A549 (cell line): ENCODE measurements at regions not wholly inside any gene's neighbourhood (a gene's known extent, or its start where the extent isn't known, plus 50 kb on each side); places are given as distances from the start of the nearest gene placed in this dataset.

Source experiments
- ATAC-seq, 2 experiments: fragments of 200-7000 bp in 1 of 2; fragments of >200 bp in 1 of 2; cut with Nextera tagmentation in 1 of 2; cut with Tn5 transposase in 1 of 2; 3 replicates each; pipeline versions ENCODE4 v1.8.0 to v1.9.1; 2018 to 2020; ENCODE audit warnings: mild to moderate bottlenecking in 1 of 2, moderate library complexity in 1 of 2
- CTCF ChIA-PET: fragments of 300-600 bp; sonication (Branson Sonifier 250); formaldehyde crosslinking; extraction: SDS; loops from one replicate; lab custom pipeline; 2021; ENCODE audit warnings: antibody characterized with exemption, inconsistent platforms; lab: Yijun Ruan, JAX
- POLR2A ChIA-PET: fragments of 350-600 bp; formaldehyde crosslinking; extraction: SDS; loops from one replicate; lab custom pipeline; 2021; ENCODE audit warnings: antibody characterized with exemption, inconsistent platforms; lab: Yijun Ruan, JAX
- DNase-seq, 2 experiments: peaks; one replicate each; pipeline versions ENCODE4 v3.0.0 to v3.0.0-alpha.2; 2011 to 2016; ENCODE audit warnings: low read depth in 1 of 2, low spot score in 1 of 2
- FAIRE-seq: peaks from 2 replicates; lab custom pipeline; 2011; peaks lifted over from hg19 to GRCh38; lab: Jason Lieb, UNC
- H3K27ac ChIP-seq, 2 experiments: fragments of >200 bp; sonication (Bioruptor Twin); formaldehyde crosslinking; 3 replicates each; pipeline ENCODE4 v1.5.1; 2016 to 2017
- H3K4me1 ChIP-seq: fragments of >200 bp; sonication (Bioruptor Twin); formaldehyde crosslinking; 3 replicates; pipeline ENCODE4 v1.6.1; 2016
- H3K4me2 ChIP-seq: fragments of >200 bp; sonication (Bioruptor Twin); formaldehyde crosslinking; 3 replicates; pipeline ENCODE4 v1.6.1; 2016
- H3K4me3 ChIP-seq: fragments of >200 bp; sonication (Bioruptor Twin); formaldehyde crosslinking; 3 replicates; pipeline ENCODE4 v1.5.1; 2016
- H3K9me3 ChIP-seq: fragments of >200 bp; sonication (Bioruptor Twin); formaldehyde crosslinking; 3 replicates; pipeline ENCODE4 v1.6.1; 2016
- CBX2 ChIP-seq: fragments of 200-600 bp; sonication (generic); IDR thresholded peaks from 2 replicates; pipeline ENCODE4 v1.6.1; 2016; ENCODE audit warnings: low read depth, mild to moderate bottlenecking, borderline replicate concordance
- CBX8 ChIP-seq: fragments of 200-600 bp; sonication (generic); IDR thresholded peaks from 2 replicates; pipeline ENCODE4 v1.6.1; 2016
- CEBPB ChIP-seq, 2 experiments: fragments of >200 bp in 1 of 2; sonication (Bioruptor Twin) in 1 of 2; formaldehyde crosslinking in 1 of 2; IDR thresholded peaks; 2 replicates each; pipeline ENCODE4 v1.6.1; 2012 to 2016
- CHD4 ChIP-seq: fragments of 200-600 bp; sonication (generic); IDR thresholded peaks from 2 replicates; pipeline ENCODE4 v1.6.1; 2016; ENCODE audit warnings: antibody characterized with exemption, mild to moderate bottlenecking, borderline replicate concordance
- EP300 ChIP-seq, 2 experiments: fragments of >200 bp; sonication (Bioruptor Twin); formaldehyde crosslinking; IDR thresholded peaks; 2 replicates in 1 of 2; 3 replicates in 1 of 2; pipeline ENCODE4 v1.6.1; 2016 to 2017
- FOXS1 ChIP-seq: fragments of 250-450 bp; sonication (Bioruptor Pico); IDR thresholded peaks from 2 replicates; pipeline ENCODE4 v1.5.0; 2020; ENCODE audit warnings: mild to moderate bottlenecking, moderate library complexity
- GATA3 ChIP-seq: IDR thresholded peaks from 2 replicates; pipeline ENCODE4 v1.6.1; 2012; ENCODE audit warnings: borderline replicate concordance
- HOXA7 ChIP-seq: fragments of 250-450 bp; sonication (Bioruptor Pico); IDR thresholded peaks from 2 replicates; pipeline ENCODE4 v1.5.0; 2020; ENCODE audit warnings: mild to moderate bottlenecking, moderate library complexity
- HOXB5 ChIP-seq: fragments of 250-450 bp; sonication (Bioruptor Pico); IDR thresholded peaks from 2 replicates; pipeline ENCODE4 v1.5.0; 2020; ENCODE audit warnings: mild to moderate bottlenecking, moderate library complexity
- JUN ChIP-seq, 2 experiments: fragments of >200 bp; sonication (Bioruptor Twin); formaldehyde crosslinking; IDR thresholded peaks; 2 replicates in 1 of 2; 3 replicates in 1 of 2; pipeline ENCODE4 v1.6.1; 2016 to 2017
- JUNB ChIP-seq: fragments of >200 bp; sonication (Bioruptor Twin); formaldehyde crosslinking; IDR thresholded peaks from 2 replicates; pipeline ENCODE4 v1.6.1; 2016
- KDM1A ChIP-seq: fragments of 200-600 bp; sonication (generic); IDR thresholded peaks from 2 replicates; pipeline ENCODE4 v1.6.1; 2016; ENCODE audit warnings: low read depth, mild to moderate bottlenecking
- MAFK ChIP-seq: fragments of 450-650 bp; IDR thresholded peaks from 2 replicates; pipeline ENCODE4 v1.6.1; 2014; ENCODE audit not compliant: partially characterized antibody
- MAZ ChIP-seq: fragments of 150-350 bp; IDR thresholded peaks from 2 replicates; pipeline ENCODE4 v1.6.1; 2014; ENCODE audit warnings: antibody characterized with exemption, low read depth, low read length, borderline replicate concordance
- NFE2L2 ChIP-seq: fragments of 150-350 bp; conservative IDR thresholded peaks from 2 replicates; pipeline ENCODE4 v1.6.1; 2014; ENCODE audit warnings: low read length
- NPAS2 ChIP-seq: fragments of 250-450 bp; sonication (Bioruptor Pico); IDR thresholded peaks from 2 replicates; pipeline ENCODE4 v1.8.0; 2022; ENCODE audit warnings: mild to moderate bottlenecking, moderate library complexity, borderline replicate concordance
- NR3C1 ChIP-seq: fragments of >200 bp; sonication (Bioruptor Twin); formaldehyde crosslinking; IDR thresholded peaks from 3 replicates; pipeline ENCODE4 v1.6.1; 2017
- POLR2AphosphoS2 ChIP-seq: conservative IDR thresholded peaks from 2 replicates; pipeline ENCODE4 v1.6.1; 2012; ENCODE audit warnings: low read length, improper control_type of control experiment, inconsistent platforms
- RAD21 ChIP-seq, 2 experiments: fragments of >200 bp in 1 of 2; sonication (Bioruptor Twin) in 1 of 2; formaldehyde crosslinking in 1 of 2; IDR thresholded peaks in 1 of 2; conservative IDR thresholded peaks in 1 of 2; 2 replicates in 1 of 2; 3 replicates in 1 of 2; pipeline ENCODE4 v1.6.1; 2012 to 2018; ENCODE audit warnings: inconsistent platforms in 1 of 2
- RCOR1 ChIP-seq: fragments of 150-350 bp; IDR thresholded peaks from 2 replicates; pipeline ENCODE4 v1.6.1; 2014; ENCODE audit warnings: antibody characterized with exemption, low read length, low read depth
- RFX5 ChIP-seq: fragments of 450-650 bp; IDR thresholded peaks from 2 replicates; pipeline ENCODE4 v1.7.1; 2014; ENCODE audit warnings: antibody characterized with exemption, mild to moderate bottlenecking, moderate library complexity
- RNF2 ChIP-seq: fragments of 200-600 bp; sonication (generic); IDR thresholded peaks from 2 replicates; pipeline ENCODE4 v1.6.1; 2016; ENCODE audit warnings: low read depth, mild to moderate bottlenecking, antibody characterized with exemption, moderate library complexity, borderline replicate concordance
- SMC3 ChIP-seq: fragments of >200 bp; sonication (Bioruptor Twin); formaldehyde crosslinking; IDR thresholded peaks from 3 replicates; pipeline ENCODE4 v1.6.1; 2018; ENCODE audit warnings: inconsistent platforms
- SREBF2 ChIP-seq: fragments of 450-650 bp; IDR thresholded peaks from 2 replicates; pipeline ENCODE4 v1.6.1; 2014; ENCODE audit warnings: mild to moderate bottlenecking, moderate library complexity
- ZFP36 ChIP-seq: fragments of 450-650 bp; IDR thresholded peaks from 2 replicates; pipeline ENCODE4 v1.6.1; 2014; ENCODE audit warnings: borderline replicate concordance; ENCODE audit not compliant: partially characterized antibody
- ZNF302 ChIP-seq: fragments of 250-450 bp; sonication (Bioruptor Pico); IDR thresholded peaks from 2 replicates; pipeline ENCODE4 v1.9.0; 2021; ENCODE audit warnings: inconsistent platforms, mild to moderate bottlenecking, moderate library complexity
- WGBS: methylation state at CpG from one replicate; pipeline ENCODE4 v1.1.6; 2017; ENCODE audit errors: missing lambda C conversion rate; 5-methylcytosine and 5-hydroxymethylcytosine counted together
- TF ChIP-seq, protein P1 (sequence below): fragments of >200 bp; sonication (Bioruptor Twin); formaldehyde crosslinking; IDR thresholded peaks from 2 replicates; pipeline ENCODE4 v1.6.1; 2016
- TF ChIP-seq, protein P2 (sequence below): fragments of 250-450 bp; sonication (Bioruptor Pico); IDR thresholded peaks from 2 replicates; pipeline ENCODE4 v1.5.0; 2020; ENCODE audit warnings: low read depth, mild to moderate bottlenecking, moderate library complexity
- TF ChIP-seq, protein P3 (sequence below): fragments of 200-600 bp; sonication (generic); IDR thresholded peaks from 2 replicates; pipeline ENCODE4 v1.6.1; 2016; ENCODE audit warnings: antibody characterized with exemption, mild to moderate bottlenecking, moderate library complexity
- TF ChIP-seq, protein P4 (sequence below): fragments of 150-350 bp; IDR thresholded peaks from 2 replicates; pipeline ENCODE4 v1.6.1; 2014; ENCODE audit warnings: low read depth, mild to moderate bottlenecking, low read length
- TF ChIP-seq, protein P5 (sequence below): IDR thresholded peaks from 2 replicates; pipeline ENCODE4 v1.6.1; 2012
- TF ChIP-seq, protein P6 (sequence below): fragments of >200 bp; sonication (Bioruptor Twin); formaldehyde crosslinking; IDR thresholded peaks from 3 replicates; pipeline ENCODE4 v1.5.1; 2016

DNA sequence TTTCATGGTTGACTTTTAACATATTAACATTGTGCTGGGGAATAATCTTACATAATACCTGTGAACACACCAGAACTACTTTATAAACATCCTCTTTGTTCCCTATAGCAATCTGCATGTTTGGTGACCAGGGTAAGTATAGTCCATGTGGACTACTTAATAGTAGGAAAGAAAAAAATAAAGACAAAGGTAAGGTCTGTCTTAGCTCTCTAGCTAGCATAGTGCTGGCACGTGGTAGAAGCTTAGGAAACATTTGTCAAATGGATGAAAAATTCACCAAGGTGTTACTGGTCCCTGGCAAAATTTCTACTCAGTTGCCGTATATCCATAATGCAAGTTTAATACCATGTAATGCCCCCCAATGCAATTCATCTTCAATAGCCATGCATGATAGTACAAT lies 78.6 kb upstream of the ABCA1 start:
- WGBS: 90% methylated on average over 2 of the region's 2 CpGs
- Histone ChIP-seq H3K4me1 (peaks cover 17% of the 10 kb centered on the region), H3K4me2 (peak overlapping the region; percentile 65), H3K9me3 (no peaks in the 10 kb centered on the region), H3K27ac (peak overlapping the region; percentile 69 to 88), H3K4me3 (no peak overlapping the region)
- ChIA-PET POLR2A (interaction anchor here (1.5 kb wide), 1 partner anchor 79 kb away, joined by 7 read pairs; no protein-coding TSS in a partner anchor), CTCF (interaction anchor here (1.0 to 1.8 kb wide), 3 partner anchors 17 to 80 kb away, joined by 3 to 4 read pairs (median 4); no protein-coding TSS in a partner anchor)
- FAIRE-seq (no peak), DNase-seq (no peak), ATAC-seq (peak in 1 of 2 experiments; percentile 24; a peak in 2 of 6 replicates)
- no peak for TF ChIP-seq HOXB5 (CRISPR knock-in tag)
- TF ChIP-seq, protein P1, sequence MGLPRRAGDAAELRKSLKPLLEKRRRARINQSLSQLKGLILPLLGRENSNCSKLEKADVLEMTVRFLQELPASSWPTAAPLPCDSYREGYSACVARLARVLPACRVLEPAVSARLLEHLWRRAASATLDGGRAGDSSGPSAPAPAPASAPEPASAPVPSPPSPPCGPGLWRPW: no peak
- TF ChIP-seq, protein P2, sequence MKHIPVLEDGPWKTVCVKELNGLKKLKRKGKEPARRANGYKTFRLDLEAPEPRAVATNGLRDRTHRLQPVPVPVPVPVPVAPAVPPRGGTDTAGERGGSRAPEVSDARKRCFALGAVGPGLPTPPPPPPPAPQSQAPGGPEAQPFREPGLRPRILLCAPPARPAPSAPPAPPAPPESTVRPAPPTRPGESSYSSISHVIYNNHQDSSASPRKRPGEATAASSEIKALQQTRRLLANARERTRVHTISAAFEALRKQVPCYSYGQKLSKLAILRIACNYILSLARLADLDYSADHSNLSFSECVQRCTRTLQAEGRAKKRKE (CRISPR knock-in tag): no peak
- TF ChIP-seq CBX8: no peak
- TF ChIP-seq KDM1A: no peak
- no peak for TF ChIP-seq JUNB
- no peak for TF ChIP-seq EP300 (IDR thresholded peaks at IDR 0.05)
- no peak for TF ChIP-seq RFX5
- TF ChIP-seq FOXS1 (CRISPR knock-in tag): no peak
- no peak for TF ChIP-seq NPAS2
- TF ChIP-seq, protein P3, sequence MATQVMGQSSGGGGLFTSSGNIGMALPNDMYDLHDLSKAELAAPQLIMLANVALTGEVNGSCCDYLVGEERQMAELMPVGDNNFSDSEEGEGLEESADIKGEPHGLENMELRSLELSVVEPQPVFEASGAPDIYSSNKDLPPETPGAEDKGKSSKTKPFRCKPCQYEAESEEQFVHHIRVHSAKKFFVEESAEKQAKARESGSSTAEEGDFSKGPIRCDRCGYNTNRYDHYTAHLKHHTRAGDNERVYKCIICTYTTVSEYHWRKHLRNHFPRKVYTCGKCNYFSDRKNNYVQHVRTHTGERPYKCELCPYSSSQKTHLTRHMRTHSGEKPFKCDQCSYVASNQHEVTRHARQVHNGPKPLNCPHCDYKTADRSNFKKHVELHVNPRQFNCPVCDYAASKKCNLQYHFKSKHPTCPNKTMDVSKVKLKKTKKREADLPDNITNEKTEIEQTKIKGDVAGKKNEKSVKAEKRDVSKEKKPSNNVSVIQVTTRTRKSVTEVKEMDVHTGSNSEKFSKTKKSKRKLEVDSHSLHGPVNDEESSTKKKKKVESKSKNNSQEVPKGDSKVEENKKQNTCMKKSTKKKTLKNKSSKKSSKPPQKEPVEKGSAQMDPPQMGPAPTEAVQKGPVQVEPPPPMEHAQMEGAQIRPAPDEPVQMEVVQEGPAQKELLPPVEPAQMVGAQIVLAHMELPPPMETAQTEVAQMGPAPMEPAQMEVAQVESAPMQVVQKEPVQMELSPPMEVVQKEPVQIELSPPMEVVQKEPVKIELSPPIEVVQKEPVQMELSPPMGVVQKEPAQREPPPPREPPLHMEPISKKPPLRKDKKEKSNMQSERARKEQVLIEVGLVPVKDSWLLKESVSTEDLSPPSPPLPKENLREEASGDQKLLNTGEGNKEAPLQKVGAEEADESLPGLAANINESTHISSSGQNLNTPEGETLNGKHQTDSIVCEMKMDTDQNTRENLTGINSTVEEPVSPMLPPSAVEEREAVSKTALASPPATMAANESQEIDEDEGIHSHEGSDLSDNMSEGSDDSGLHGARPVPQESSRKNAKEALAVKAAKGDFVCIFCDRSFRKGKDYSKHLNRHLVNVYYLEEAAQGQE: no peak
- TF ChIP-seq NR3C1: no peak
- TF ChIP-seq, protein P4, sequence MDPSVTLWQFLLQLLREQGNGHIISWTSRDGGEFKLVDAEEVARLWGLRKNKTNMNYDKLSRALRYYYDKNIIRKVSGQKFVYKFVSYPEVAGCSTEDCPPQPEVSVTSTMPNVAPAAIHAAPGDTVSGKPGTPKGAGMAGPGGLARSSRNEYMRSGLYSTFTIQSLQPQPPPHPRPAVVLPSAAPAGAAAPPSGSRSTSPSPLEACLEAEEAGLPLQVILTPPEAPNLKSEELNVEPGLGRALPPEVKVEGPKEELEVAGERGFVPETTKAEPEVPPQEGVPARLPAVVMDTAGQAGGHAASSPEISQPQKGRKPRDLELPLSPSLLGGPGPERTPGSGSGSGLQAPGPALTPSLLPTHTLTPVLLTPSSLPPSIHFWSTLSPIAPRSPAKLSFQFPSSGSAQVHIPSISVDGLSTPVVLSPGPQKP: no peak
- TF ChIP-seq, protein P5, sequence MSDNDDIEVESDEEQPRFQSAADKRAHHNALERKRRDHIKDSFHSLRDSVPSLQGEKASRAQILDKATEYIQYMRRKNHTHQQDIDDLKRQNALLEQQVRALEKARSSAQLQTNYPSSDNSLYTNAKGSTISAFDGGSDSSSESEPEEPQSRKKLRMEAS: no peak
- no peak for TF ChIP-seq RCOR1
- TF ChIP-seq CHD4: no peak

DNA sequence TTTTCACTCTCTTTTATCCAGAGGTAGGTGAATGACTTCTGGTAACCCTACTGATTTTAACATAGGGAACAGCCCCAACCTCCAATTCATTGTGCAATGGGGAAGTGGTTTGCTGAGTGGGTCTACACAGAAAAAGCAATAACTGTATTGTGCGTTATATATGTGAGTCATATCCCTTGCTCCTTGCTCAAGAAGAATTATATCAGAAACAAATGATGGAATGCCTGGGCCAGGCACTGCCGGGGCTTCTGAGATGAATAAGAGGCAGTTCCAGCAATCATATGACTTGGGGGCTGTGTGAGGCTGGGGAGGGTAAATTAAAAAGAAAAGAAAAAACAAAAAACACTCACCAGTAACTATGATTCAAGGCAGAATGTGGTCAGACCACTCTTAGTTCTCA lies 79.2 kb upstream of the ABCA1 start:
- no peak overlapping the region for H3K4me3 ChIP-seq
- FAIRE-seq: no peak
- WGBS: 7% methylated on average over 2 of the region's 2 CpGs
- H3K9me3 ChIP-seq: no peaks in the 10 kb centered on the region
- H3K4me2 ChIP-seq: peak overlapping the region; percentile 65
- ChIA-PET CTCF (interaction anchor here (0.6 to 1.8 kb wide), 10 partner anchors 8 to 190 kb away, joined by 3 to 5 read pairs (median 3); no protein-coding TSS in a partner anchor), POLR2A (interaction anchor here (1.0 to 1.5 kb wide), 4 partner anchors 16 to 81 kb away, joined by 4 to 9 read pairs (median 6); no protein-coding TSS in a partner anchor)
- DNase-seq: peak; percentile 33 to 68
- peak overlapping the region; percentile 69 to 88 for H3K27ac ChIP-seq
- H3K4me1 ChIP-seq: peaks cover 17% of the 10 kb centered on the region
- peak; percentile 91 to 96 for ATAC-seq
- TF ChIP-seq EP300 (IDR thresholded peaks at IDR 0.05): peak; percentile 65 to 81; a peak in 3 of 5 replicates
- peak; percentile 33 to 64; a peak in 3 of 5 replicates for TF ChIP-seq JUN (IDR thresholded peaks at IDR 0.05)
- no peak for TF ChIP-seq MAZ
- peak; percentile 86 to 87 for TF ChIP-seq CEBPB (IDR thresholded peaks at IDR 0.05)
- no peak for TF ChIP-seq ZNF302
- TF ChIP-seq NFE2L2: no peak
- TF ChIP-seq, protein P6, sequence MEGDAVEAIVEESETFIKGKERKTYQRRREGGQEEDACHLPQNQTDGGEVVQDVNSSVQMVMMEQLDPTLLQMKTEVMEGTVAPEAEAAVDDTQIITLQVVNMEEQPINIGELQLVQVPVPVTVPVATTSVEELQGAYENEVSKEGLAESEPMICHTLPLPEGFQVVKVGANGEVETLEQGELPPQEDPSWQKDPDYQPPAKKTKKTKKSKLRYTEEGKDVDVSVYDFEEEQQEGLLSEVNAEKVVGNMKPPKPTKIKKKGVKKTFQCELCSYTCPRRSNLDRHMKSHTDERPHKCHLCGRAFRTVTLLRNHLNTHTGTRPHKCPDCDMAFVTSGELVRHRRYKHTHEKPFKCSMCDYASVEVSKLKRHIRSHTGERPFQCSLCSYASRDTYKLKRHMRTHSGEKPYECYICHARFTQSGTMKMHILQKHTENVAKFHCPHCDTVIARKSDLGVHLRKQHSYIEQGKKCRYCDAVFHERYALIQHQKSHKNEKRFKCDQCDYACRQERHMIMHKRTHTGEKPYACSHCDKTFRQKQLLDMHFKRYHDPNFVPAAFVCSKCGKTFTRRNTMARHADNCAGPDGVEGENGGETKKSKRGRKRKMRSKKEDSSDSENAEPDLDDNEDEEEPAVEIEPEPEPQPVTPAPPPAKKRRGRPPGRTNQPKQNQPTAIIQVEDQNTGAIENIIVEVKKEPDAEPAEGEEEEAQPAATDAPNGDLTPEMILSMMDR: no peak
- TF ChIP-seq JUNB: peak; percentile 85
- peak; percentile 16; the same call in 1 of the 2 replicates for TF ChIP-seq GATA3
- TF ChIP-seq RAD21 (conservative IDR thresholded peaks at IDR 0.05 in 1 of 2, IDR thresholded peaks at IDR 0.05 in 1 of 2): peak in 1 of 2 experiments; percentile 38; a peak in 1 of 5 replicates
- no peak for TF ChIP-seq SREBF2
- TF ChIP-seq CBX2: no peak
- TF ChIP-seq NR3C1: no peak
- TF ChIP-seq SMC3: peak; percentile 30; the same call in 1 of the 3 replicates
- TF ChIP-seq POLR2AphosphoS2: no peak
- no peak for TF ChIP-seq HOXA7 (CRISPR knock-in tag)
- TF ChIP-seq RNF2: no peak
- TF ChIP-seq ZFP36: no peak
- TF ChIP-seq MAFK: peak; percentile 9
